ENCODE measurements at regions not wholly inside any gene's neighbourhood (a gene's known extent, or its start where the extent isn't known, plus 50 kb on each side); places are given as distances from the start of the nearest gene placed in this dataset.

- TF ChIP-seq CTCF (IDR thresholded peaks at IDR 0.05), result no peak
These were observed 55.1 kb upstream of the RGS4 start for GRCh38 chr1:163013826-163014600.

- no peak for TF ChIP-seq CTCF (IDR thresholded peaks at IDR 0.05)
These were observed 62.9 kb upstream of the RGS4 start for GRCh38 chr1:163006051-163006834.

GRCh38 chr1:162997499-162998285 lies 71.5 kb upstream of the RGS4 start:
- TF ChIP-seq CTCF (IDR thresholded peaks at IDR 0.05), result no peak

DNA sequence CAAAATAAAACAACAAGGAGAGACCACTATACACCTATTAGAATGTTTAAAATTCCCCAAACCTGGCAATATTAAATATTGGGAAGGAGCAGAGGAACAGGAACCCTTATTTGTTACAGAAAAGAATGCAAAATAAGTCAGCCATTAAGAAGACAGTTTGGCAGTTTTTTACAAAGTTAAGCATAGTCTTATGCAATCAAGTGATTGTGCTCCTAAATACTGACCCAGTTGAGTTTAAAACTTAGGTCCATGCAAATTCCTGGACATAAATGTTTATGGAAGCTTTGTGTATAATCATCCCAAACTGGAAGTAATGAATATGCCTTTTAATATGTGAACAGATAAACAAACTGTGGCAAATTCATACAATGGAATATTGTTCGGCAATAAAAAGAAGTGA lies 72.9 kb upstream of the RGS4 start:
- TF ChIP-seq CTCF (IDR thresholded peaks at IDR 0.05), result no peak

GRCh38 chr1:162994921-162995320 lies 74.2 kb upstream of the RGS4 start:
- TF ChIP-seq CTCF (IDR thresholded peaks at IDR 0.05), result no peak

- TF ChIP-seq CTCF (IDR thresholded peaks at IDR 0.05), result no peak
These were observed 75.3 kb upstream of the RGS4 start for GRCh38 chr1:162993846-162994245.

DNA sequence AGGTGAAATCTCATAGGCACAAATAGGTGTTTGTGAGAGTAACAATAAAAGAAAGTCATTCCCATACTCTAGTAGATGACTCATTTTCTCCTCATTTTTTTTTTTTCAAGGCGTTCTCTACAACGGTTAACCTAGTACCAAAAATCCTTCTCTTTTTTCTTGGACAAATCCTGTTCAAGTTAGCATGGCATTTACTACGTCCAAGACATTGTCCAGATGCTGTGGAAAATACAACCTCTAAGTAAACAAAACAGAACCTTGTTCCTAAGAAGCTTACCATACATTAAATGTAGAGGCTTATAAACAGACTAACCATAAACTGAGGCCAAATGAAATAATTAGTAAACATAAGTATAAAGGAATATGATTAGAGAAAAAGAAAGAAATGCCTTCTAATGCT lies 76.2 kb upstream of the RGS4 start:
- no peak for TF ChIP-seq CTCF (IDR thresholded peaks at IDR 0.05)
